GM18508 (cell line): ENCODE measurements at regions not wholly inside any gene's neighbourhood (a gene's known extent, or its start where the extent isn't known, plus 50 kb on each side); places are given as distances from the start of the nearest gene placed in this dataset.
A peak's percentile ranks its signal among the peaks of the same experiment; 100 is the strongest.
"Not testable (repeated sequence)": the region's sequence is repeated elsewhere in the genome, so short reads cannot be mapped to it uniquely, and the experiment has no call there.

Experiments
- ATAC-seq: cut with Tn5 transposase; IDR thresholded peaks from one replicate; pipeline ENCODE4 v1.9.1; 2021; ENCODE audit warnings: moderate number of reproducible peaks; ENCODE audit not compliant: insufficient read depth, unreplicated experiment

DNA sequence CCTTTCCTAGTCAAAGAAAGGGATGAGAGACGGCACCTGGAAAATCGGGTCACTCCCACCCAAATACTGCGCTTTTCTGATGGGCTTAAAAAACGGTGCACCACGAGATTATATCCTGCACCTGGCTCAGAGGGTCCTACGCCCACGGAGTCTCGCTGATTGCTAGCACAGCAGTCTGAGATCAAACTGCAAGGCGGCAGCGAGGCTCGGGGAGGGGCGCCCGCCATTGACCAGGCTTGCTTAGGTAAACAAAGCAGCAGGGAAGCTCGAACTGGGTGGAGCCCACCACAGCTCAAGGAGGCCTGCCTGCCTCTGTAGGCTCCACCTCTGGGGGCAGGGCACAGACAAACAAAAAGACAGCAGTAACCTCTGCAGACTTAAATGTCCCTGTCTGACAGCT is 309.9 kb downstream of the KIF20B start:
- ATAC-seq: not testable (repeated sequence)

DNA sequence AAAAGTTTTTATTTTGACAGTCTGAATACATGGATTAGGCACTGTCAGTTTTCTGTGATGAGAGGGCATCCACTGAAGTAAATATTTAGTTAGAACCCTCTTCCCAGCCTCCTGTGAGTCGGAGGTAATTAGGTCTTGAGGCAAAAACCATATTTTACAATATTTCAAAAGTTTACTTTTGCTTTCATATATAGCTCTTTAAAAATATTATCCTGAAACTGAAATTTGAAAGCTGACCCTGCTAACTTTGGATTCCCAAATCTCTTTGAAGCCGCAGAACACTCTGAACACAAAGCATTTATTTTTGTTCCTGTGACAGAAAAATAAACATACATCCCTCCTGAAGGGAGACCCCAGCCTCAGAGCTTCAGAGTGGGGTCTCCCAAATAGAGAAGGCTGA is 317.4 kb downstream of the KIF20B start:
- ATAC-seq: no peak

DNA sequence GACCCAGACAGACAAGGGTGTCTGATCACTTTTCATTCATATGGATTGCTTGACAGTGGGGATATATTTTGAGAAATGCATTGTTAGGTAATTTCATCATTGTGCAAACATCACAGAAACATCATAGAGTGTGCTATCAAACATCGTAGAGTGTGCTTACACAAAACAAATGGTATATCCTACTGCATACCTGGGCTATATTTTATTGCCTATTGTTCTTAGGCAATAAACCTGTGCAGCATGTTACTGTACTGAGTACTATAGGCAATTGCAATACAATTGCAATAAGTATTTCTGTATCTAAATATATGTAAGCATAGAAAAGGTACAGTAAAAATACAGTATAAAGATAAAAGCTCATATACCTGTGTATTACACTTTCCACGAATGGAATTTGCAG is 319.1 kb downstream of the KIF20B start:
- no peak for ATAC-seq

DNA sequence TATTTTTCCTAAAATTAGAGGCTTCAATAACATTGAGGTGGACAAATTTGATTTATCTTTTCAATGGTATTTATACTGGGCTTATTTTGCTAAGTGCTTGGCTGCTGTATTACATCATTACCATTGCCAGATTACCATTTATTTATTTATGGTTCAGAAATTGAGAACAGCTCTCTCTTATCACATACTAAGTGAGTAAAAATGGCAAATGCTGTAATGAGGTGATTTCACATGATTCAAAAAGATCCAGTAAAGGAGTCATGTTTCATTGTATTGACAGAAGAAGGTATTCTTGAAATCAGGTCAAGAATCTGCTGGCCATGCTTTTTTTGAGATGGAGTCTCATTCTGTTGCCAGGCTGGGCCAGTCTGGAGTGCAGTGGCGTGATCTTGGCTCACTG is 322.6 kb downstream of the KIF20B start:
- ATAC-seq: no peak

DNA sequence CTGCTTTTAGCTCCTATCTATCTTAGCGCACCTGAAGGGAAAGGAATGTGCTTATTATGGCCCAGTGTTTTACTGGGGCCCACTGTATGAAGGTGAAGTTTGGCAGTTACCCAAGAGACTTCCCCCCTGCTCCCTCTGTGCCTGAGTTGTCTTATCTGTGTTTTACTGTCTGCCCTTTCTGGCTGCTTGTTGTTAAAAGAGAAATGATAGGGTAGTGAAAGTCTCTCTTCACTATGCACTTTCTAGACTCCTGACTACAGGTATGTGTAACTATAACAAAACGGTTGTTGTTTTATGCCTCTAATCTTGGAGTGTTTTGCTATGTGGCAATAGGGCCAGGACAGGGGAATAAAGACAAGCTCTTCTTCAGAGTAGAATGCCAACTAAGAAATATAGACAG is 326.9 kb downstream of the KIF20B start:
- no peak for ATAC-seq

DNA sequence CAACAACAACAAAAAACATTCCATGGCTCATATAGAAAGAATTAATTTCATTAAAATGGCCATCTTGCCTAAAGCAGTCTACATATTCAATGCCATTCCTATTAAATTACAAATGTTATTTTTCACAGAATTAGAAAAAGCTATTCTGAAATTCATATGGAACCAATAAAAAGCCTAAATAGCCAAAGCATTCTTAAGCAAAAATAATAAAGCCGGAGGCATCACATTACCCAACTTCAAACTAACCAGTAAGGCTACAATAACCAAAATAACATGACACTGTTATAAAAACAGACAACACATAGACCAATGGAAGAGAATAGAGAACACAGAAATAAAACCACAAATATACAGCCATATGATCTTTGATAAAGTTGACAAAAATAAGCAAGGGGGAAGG is 330.4 kb downstream of the KIF20B start:
- no peak for ATAC-seq

DNA sequence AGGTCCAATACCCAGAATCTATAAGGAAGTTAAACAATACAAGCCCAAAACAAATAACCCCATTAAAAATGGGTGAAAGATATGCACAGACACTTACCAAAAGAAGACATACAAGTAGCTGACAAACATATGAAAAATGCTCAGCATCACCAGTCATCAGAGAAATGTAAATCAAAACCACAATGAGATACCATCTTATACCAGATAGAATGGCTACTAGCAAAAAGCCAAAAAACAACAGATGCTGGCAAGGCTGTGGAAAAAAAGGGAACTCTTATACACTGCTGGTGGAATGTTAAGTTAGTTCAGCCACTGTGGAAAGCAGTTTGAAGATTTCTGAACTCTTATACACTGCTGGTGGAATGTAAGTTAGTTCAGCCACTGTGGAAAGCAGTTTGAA is 331.1 kb downstream of the KIF20B start:
- no peak for ATAC-seq

DNA sequence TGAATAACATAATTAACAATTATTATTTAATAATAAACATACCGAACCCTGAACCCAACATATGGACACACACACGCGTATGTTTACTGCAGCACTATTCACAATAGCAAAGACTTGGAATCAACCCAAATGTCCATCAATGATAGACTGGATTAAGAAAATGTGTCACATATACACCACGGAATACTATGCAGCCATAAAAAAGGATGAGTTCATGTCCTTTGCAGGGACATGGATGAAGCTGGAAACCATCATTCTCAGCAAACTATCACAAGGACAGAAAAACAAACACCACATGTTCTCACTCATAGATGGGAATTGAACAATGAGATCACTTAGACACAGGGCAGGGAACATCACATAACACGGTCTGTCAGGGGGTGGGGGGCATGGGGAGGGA is 333.5 kb downstream of the KIF20B start:
- ATAC-seq: not testable (repeated sequence)

DNA sequence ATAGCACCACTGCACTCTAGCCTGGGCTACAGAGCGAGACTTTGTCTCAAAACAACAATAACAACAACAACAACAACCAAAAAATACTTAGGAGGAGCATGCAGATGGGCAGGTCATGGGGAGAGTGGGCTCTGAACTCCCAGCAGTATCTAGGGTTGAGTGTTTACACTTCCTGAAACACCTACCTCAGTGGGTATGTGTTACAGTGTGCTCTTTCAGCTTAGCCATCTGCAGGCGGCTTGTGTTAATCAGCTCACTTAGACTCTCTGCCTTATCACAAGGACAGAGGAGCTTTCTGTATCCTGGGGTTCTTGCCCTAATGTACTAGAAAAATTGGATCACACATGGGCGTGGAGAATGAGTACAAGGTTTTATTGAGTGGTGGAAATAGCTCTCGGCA is 340.2 kb downstream of the KIF20B start:
- ATAC-seq: no peak

DNA sequence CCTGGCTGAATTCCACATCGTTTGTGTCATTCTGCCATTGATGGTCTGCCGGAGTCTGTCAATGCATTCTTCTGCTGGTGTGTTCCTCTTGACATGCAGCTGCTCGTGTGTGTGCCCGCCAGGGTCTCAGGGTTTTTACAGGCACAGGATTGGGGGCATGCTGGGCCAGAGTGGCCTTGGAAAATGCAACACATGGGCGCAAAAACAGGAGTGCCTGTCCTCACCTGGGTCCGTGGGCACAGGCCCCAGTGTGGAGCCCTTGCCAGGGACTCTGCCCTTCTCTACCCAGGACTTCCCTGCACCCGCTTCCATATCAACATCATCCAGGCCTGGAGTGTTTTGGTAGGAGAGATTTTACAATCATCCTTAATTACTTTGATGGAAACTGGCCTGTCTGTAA is 340.7 kb downstream of the KIF20B start:
- ATAC-seq: no peak

DNA sequence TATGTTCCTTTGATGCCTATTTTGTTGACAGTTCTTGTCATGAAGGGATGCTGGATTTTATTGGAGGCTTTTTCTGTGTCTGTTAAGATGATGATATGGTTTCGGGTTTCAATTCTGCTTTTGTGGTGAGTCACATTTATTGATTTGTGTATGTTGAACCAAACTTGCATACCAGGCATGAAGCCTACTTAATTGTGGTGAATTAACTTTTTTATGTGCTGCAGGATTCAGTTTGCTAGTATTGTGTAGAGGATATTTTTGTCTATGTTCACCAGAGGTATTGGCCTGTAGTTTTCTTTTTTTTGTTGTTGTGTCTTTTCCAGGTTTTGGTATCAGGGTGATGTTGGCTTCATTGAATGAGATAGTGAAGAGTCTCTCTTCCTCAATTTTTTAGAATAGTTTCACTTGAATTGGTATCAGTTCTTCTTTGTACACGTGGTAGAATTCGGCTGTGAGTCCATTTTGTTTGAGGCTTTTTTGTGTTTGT is 345.9 kb downstream of the KIF20B start:
- ATAC-seq: peak; percentile 90

DNA sequence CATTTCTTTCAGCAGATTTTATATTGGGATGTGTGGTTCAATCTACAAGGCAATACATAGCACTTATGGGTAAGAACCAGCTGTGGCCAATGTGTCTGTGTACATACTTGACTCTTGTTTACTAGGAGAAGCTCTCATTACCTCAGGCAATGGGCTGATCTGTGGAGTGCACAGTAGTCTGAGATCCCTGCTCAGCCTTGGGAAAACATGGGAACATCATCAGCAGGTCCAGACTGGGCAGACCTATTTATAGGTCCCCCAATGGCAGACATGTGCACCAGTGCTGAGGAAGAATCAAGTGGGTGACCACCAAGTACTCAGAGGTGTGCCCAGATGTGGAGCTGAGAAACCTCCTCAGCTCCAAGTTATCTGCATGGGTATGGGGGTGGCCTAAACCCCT is 349.7 kb downstream of the KIF20B start:
- ATAC-seq: no peak

DNA sequence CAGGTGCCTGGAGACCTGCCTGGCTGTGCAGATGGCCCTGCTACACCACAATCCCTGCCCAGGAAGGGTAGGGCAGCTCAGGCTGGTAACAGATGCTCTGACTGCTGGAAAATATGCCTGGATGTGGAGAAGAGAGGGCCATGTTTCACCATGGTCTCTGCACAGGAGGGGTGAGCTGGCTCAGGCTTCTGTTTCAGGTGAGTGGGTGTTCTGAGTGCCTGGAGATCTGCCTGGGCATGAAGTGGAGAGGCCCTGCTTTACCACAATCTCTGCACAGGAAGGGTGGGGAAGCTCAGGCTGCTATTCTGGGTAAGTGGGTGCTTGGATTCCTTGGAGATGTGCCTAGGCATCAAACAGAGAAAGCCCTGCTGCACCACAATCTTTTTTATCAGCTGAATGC is 350.1 kb downstream of the KIF20B start:
- ATAC-seq: no peak

DNA sequence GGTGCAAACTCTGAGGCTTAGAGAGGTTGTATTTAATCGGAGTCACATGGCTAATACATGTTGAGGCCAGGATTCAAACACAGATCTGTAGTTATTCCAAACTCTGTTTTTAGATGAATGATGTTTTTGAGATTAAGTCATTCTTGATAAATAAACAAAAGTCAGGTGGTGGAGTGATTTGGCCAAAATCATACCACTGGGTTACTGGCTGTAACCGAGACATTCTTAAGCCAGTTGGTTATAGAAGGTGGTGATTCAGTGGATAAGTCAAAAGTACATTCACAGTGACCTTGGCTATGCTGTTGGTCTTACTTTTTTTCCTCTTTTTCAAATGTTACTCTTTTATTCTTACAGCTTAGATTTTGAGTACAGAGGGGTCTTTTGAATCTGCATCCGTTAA is 361.4 kb downstream of the KIF20B start:
- ATAC-seq: no peak

DNA sequence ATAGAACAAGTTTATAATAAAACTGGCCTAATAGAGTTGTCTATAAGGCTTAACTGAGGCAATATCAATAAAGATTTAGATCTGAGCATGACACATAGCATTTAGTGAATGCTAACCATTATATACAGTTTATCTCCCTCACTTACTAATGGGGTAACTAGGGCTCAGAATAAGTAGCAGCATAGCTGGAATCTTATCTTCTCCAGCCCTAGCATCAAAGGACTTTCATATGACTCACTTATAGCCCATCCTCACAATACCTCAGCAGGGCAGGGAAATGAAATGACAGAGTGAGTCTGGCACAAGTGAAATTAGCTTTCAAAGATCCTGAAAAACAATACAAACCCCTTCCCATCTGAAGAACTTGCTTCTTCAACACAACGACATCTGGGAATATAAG is 362.9 kb downstream of the KIF20B start:
- ATAC-seq: no peak

DNA sequence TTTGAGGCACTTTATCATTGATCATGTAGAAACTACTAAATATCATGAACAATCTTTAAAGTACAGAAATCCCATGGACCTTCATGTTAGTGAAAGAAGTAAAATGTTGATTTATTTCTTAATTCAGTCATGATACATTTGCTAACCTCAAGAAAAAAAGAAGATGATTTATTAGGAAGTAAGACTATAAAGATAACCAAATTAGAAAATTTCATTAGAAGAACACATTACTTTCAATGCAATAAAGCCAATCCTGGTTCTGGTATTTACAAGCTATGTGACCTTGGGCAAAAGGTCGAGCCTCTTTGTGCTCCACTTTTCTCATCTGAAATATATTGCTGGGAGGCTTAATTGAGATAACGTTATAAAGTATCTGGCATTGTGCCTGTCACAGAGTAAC is 365.0 kb downstream of the KIF20B start:
- no peak for ATAC-seq

DNA sequence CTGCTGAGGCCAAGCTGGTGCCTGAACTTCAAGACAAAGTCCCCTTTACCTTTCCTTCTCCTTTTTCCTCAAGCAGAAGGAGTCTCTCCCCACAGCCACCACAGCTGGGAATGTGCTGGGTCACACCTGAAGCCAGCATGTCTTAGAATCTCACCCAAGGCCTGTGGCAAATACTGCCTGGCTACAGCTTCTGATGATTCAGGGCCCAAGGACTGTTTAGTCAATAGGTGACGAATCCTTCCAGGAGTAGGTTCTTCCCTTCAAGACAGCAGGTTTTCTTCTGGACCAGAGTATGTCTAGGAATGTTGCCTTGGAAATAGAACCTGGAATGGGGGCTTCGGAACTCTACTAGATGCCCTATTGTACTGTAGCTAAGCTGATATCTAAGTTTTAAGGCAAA is 374.6 kb downstream of the KIF20B start:
- ATAC-seq: no peak

DNA sequence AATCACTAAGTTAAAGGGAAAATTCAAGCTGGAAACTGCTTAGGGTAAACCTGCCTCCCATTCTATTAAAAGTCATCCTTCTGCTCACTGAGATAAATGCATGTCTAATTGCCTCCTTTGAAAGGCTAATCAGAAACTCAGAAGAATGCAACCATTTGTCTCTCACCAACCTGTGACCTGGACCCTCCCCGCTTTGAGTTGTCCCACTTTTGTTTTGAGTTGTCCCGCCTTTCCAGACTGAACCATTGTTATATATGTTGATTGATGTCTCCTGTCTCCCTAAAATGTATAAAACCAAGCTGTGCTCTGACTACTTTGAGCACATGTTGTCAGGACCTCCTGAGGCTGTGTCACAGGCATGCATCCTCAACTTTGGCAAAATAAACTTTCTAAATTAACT is 378.4 kb downstream of the KIF20B start:
- ATAC-seq: no peak

DNA sequence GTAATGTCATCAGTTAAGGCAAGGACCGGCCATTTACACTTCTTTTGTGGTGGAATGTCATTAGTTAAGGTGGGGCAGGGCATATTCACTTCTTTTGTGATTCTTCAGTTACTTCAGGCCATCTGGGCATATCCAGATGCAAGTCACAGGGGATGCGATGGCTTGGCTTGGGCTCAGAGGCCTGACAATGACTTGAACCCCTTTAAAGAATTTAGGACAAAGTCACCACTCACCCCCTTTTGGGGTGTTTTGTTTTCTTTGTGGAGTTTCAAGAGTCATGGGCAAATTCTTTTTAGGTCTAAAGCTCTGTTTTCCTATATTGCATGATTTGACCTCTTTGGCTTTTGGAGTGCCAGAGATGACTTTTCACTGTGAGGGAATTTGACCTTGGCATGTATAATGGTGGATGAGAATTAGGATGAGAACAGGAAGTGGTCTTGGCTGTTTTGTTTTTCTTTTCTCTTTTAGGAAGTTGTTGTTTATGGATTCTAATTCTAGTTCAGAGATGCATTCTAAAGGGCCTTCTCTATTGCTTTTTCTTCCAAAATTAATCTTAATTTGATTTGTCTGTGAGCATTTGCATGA is 385.3 kb downstream of the KIF20B start:
- not testable (repeated sequence) for ATAC-seq

DNA sequence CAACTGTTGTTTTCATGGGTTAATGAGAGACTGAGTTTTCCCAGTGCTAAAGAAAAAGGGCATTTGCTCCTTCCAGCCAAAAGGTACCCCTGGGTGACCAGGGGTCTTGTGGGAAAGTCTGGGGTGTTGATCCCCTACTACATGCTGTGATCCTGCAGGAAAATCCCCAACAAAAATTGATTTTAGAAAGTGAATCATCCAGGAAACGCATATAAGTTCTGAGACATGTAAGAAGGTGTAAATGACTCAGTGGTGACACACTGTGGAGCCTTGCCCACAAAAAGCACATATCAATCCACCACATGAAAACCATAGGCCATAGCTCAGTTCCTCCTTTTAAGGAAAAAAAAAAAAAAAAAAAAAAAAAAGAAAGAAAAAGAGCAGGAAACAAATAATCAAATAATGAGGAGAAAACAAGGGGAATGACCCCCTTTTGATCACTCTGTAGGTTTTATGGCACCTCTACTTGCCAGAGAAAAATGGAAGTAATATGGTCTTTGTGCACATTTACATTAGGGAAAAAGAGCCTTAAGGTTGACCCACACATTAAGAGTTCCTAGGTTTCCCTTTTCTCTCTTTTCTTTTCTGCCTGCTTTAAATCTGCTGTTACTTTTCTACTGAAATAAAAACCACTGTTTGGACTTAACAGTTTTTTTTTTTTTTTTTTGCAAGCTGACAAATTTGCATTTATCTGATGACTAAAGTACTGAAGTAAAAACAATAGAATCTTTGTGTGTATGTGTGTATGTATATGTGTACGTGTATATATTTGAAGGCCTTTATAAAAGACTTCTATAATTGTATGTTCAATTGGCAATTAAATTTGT is 386.0 kb downstream of the KIF20B start:
- ATAC-seq: peak; percentile 98

DNA sequence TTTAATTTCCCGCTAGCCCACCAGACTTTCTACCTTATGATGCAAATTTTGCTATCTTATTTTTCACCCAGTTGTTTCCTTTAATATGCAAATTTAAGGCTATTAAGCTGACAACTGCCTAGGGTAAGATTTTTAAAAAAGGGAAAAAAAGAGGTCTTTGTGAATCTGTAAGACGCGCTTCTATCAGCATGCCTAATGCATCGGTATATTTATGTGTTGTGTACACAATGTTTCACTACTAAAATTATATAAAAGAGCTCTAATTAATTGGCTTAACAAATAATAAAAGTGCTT is 386.6 kb downstream of the KIF20B start:
- no peak for ATAC-seq

DNA sequence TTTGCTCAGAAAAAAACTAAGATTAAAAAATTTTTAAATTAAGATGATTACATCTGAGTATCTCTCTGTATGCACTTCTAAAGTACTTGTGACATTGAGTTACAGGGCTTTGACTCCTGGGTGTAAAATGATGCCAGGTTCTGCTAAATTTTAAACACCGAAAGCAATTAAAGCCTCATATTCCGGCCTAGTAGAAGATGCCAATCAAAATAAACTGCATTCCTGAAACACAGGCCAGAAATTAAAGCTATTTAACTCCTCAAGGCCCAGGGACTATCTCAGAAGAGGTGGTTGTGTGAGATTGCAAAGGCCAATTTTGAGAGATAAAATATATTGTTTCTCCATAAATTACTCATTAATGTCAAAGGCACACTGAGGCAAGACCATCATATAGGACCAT is 388.3 kb downstream of the KIF20B start:
- no peak for ATAC-seq
